ENCODE measurements at regions not wholly inside any gene's neighbourhood (a gene's known extent, or its start where the extent isn't known, plus 50 kb on each side); places are given as distances from the start of the nearest gene placed in this dataset.

GRCh38 chr18:25433590-25433989, 81.6 kb upstream of the ZNF521 start:
- WGBS (ENCODE audit: insufficient coverage) = 71% methylated on average over 1 of the region's 3 CpGs
- ChIA-PET CTCF (no interaction called here), POLR2A (no interaction called here)

GRCh38 chr18:25425024-25425423, 73.1 kb upstream of the ZNF521 start:
- Mint-ChIP-seq H3K27me3 (peaks cover 18% of the 10 kb centered on the region), H3K27ac (no peak overlapping the region), H3K9me3 (ENCODE audit: insufficient read depth) (no peaks in the 10 kb centered on the region), H3K4me1 (no peaks in the 10 kb centered on the region), H3K4me3 (no peak overlapping the region)
- no peak overlapping the region for H3K27ac ChIP-seq (ENCODE audit: low read length in 2 of 2)
- no peaks in the 10 kb centered on the region for H4K20me1 ChIP-seq (ENCODE audit: control insufficient read depth, insufficient read depth, low read length, poor library complexity, severe bottlenecking)
- no peak for TF ChIP-seq EZH2 (IDR thresholded peaks at IDR 0.05; ENCODE audit: borderline replicate concordance, insufficient read depth, low read depth, low read length, poor library complexity, severe bottlenecking)
- TF ChIP-seq, protein P1, sequence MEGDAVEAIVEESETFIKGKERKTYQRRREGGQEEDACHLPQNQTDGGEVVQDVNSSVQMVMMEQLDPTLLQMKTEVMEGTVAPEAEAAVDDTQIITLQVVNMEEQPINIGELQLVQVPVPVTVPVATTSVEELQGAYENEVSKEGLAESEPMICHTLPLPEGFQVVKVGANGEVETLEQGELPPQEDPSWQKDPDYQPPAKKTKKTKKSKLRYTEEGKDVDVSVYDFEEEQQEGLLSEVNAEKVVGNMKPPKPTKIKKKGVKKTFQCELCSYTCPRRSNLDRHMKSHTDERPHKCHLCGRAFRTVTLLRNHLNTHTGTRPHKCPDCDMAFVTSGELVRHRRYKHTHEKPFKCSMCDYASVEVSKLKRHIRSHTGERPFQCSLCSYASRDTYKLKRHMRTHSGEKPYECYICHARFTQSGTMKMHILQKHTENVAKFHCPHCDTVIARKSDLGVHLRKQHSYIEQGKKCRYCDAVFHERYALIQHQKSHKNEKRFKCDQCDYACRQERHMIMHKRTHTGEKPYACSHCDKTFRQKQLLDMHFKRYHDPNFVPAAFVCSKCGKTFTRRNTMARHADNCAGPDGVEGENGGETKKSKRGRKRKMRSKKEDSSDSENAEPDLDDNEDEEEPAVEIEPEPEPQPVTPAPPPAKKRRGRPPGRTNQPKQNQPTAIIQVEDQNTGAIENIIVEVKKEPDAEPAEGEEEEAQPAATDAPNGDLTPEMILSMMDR (IDR thresholded peaks at IDR 0.05) = no peak
- ATAC-seq (ENCODE audit: low read depth) (no peak), DNase-seq (no peak)
- no peaks in the 10 kb centered on the region for H3K4me1 ChIP-seq (ENCODE audit: control insufficient read depth in 2 of 2, insufficient read depth in 2 of 2, low read length in 2 of 2)
- no peaks in the 10 kb centered on the region for H3K79me2 ChIP-seq (ENCODE audit: control insufficient read depth, insufficient read depth, low read length)
- intact Hi-C loops (cut with micrococcal nuclease) = no loop called here
- ChIA-PET CTCF (no interaction called here), POLR2A (no interaction called here)
- no peak overlapping the region for H2AFZ ChIP-seq (ENCODE audit: insufficient read depth, low read depth, low read length, poor library complexity, severe bottlenecking)
- H3K9me3 ChIP-seq (ENCODE audit: control extremely low read depth in 1 of 3, control insufficient read depth in 2 of 3, insufficient read depth in 1 of 3, low read length in 2 of 3) = peaks cover 0 to 6% (median 0%) of the 10 kb centered on the region in 3 donors
- no peak overlapping the region for H3K9ac ChIP-seq (ENCODE audit: low read length)
- no CpG with 5 or more reads among the region's 5 CpGs for WGBS (ENCODE audit: insufficient coverage)
- peaks cover 0 to 3% (median 0%) of the 10 kb centered on the region in 4 experiments for H3K27me3 ChIP-seq (replicated peaks in 1 of 4; ENCODE audit: control extremely low read depth in 1 of 4, control insufficient read depth in 3 of 4, insufficient read depth in 4 of 4, low read length in 3 of 4)
- no peak overlapping the region for H3K4me3 ChIP-seq (ENCODE audit: control extremely low read depth in 1 of 5, extremely low read depth in 1 of 5, insufficient read depth in 1 of 5, low read depth in 2 of 5, low read length in 4 of 5)
- H3K4me2 ChIP-seq (replicated peaks; ENCODE audit: low read depth, low read length, poor library complexity, severe bottlenecking) = no peak overlapping the region
- no peaks in the 10 kb centered on the region for H3K36me3 ChIP-seq (replicated peaks in 1 of 2; ENCODE audit: control extremely low read depth in 1 of 2, control insufficient read depth in 1 of 2, extremely low read depth in 1 of 2, insufficient read depth in 2 of 2, low read length in 1 of 2)

More at GRCh38 chr18:25433590-25433989, 81.6 kb upstream of the ZNF521 start:
- ATAC-seq (ENCODE audit: low read depth) (no peak), DNase-seq (no peak)
- H3K27ac ChIP-seq (ENCODE audit: low read length in 2 of 2) = no peak overlapping the region
- Mint-ChIP-seq H3K27ac (no peak overlapping the region), H3K4me3 (no peak overlapping the region), H3K27me3 (no peaks in the 10 kb centered on the region), H3K9me3 (ENCODE audit: insufficient read depth) (no peaks in the 10 kb centered on the region), H3K4me1 (no peaks in the 10 kb centered on the region)
- H3K4me1 ChIP-seq (ENCODE audit: control insufficient read depth in 2 of 2, insufficient read depth in 2 of 2, low read length in 2 of 2) = no peaks in the 10 kb centered on the region
- no peak overlapping the region for H3K4me3 ChIP-seq (ENCODE audit: control extremely low read depth in 1 of 5, extremely low read depth in 1 of 5, insufficient read depth in 1 of 5, low read depth in 2 of 5, low read length in 4 of 5)
- H2AFZ ChIP-seq (ENCODE audit: insufficient read depth, low read depth, low read length, poor library complexity, severe bottlenecking) = no peak overlapping the region
- no peaks in the 10 kb centered on the region for H3K36me3 ChIP-seq (replicated peaks in 1 of 2; ENCODE audit: control extremely low read depth in 1 of 2, control insufficient read depth in 1 of 2, extremely low read depth in 1 of 2, insufficient read depth in 2 of 2, low read length in 1 of 2)
- no peaks in the 10 kb centered on the region for H3K79me2 ChIP-seq (ENCODE audit: control insufficient read depth, insufficient read depth, low read length)
- no peaks in the 10 kb centered on the region for H3K9me3 ChIP-seq (ENCODE audit: control extremely low read depth in 1 of 3, control insufficient read depth in 2 of 3, insufficient read depth in 1 of 3, low read length in 2 of 3)
- TF ChIP-seq EZH2 (IDR thresholded peaks at IDR 0.05; ENCODE audit: borderline replicate concordance, insufficient read depth, low read depth, low read length, poor library complexity, severe bottlenecking) = no peak
- TF ChIP-seq, protein P1 (IDR thresholded peaks at IDR 0.05) = no peak
- intact Hi-C loops (cut with micrococcal nuclease) = no loop called here
- H3K4me2 ChIP-seq (replicated peaks; ENCODE audit: low read depth, low read length, poor library complexity, severe bottlenecking) = no peak overlapping the region
- H3K27me3 ChIP-seq (replicated peaks in 1 of 4; ENCODE audit: control extremely low read depth in 1 of 4, control insufficient read depth in 3 of 4, insufficient read depth in 4 of 4, low read length in 3 of 4) = no peaks in the 10 kb centered on the region
- no peaks in the 10 kb centered on the region for H4K20me1 ChIP-seq (ENCODE audit: control insufficient read depth, insufficient read depth, low read length, poor library complexity, severe bottlenecking)
- H3K9ac ChIP-seq (ENCODE audit: low read length) = no peak overlapping the region

Measured in B cell (primary cell).